Glutamatergic neuron (in vitro differentiated cells): ENCODE measurements at regions not wholly inside any gene's neighbourhood (a gene's known extent, or its start where the extent isn't known, plus 50 kb on each side); places are given as distances from the start of the nearest gene placed in this dataset.
"Not testable (repeated sequence)": the region's sequence is repeated elsewhere in the genome, so short reads cannot be mapped to it uniquely, and the experiment has no call there.

Experiments
- DNase-seq: peaks from one replicate; pipeline ENCODE4 v3.0.0; 2022
- H3K27ac Mint-ChIP-seq: one replicate; pipeline ENCODE4 v1.8.0; 2020; ENCODE audit warnings: mild to moderate bottlenecking, mixed read lengths, inconsistent platforms; ENCODE audit not compliant: unreplicated experiment
- H3K27me3 Mint-ChIP-seq: one replicate; pipeline ENCODE4 v1.8.0; 2020; ENCODE audit warnings: mild to moderate bottlenecking, moderate library complexity, mixed read lengths, inconsistent platforms; ENCODE audit not compliant: unreplicated experiment
- H3K36me3 Mint-ChIP-seq: one replicate; pipeline ENCODE4 v1.8.0; 2020; ENCODE audit warnings: mild to moderate bottlenecking, mixed read lengths, inconsistent platforms; ENCODE audit not compliant: unreplicated experiment
- H3K4me1 Mint-ChIP-seq: one replicate; pipeline ENCODE4 v1.8.0; 2020; ENCODE audit warnings: mild to moderate bottlenecking, low read depth, mixed read lengths, inconsistent platforms; ENCODE audit not compliant: unreplicated experiment
- H3K4me3 Mint-ChIP-seq: one replicate; pipeline ENCODE4 v1.8.0; 2020; ENCODE audit warnings: mild to moderate bottlenecking, mixed read lengths, inconsistent platforms; ENCODE audit not compliant: unreplicated experiment
- H3K9me3 Mint-ChIP-seq: one replicate; pipeline ENCODE4 v1.8.0; 2020; ENCODE audit warnings: mild to moderate bottlenecking, moderate library complexity, mixed read lengths, inconsistent platforms; ENCODE audit not compliant: unreplicated experiment
- CTCF ChIP-seq: fragments of 200-600 bp; sonication (generic); IDR thresholded peaks from one replicate; pipeline ENCODE4 v1.5.0; 2021; ENCODE audit not compliant: partially characterized antibody, unreplicated experiment

GRCh38 chr4:8723222-8723980 is 130.8 kb downstream of the CPZ start:
- DNase-seq: peak; percentile 9
- Mint-ChIP-seq H3K27me3 (peaks cover 10% of the 10 kb centered on the region), H3K4me1 (peaks cover 6% of the 10 kb centered on the region), H3K36me3 (no peaks in the 10 kb centered on the region), H3K4me3 (no peak overlapping the region), H3K9me3 (peaks cover 4% of the 10 kb centered on the region), H3K27ac (no peak overlapping the region)
- TF ChIP-seq CTCF: no peak

DNA sequence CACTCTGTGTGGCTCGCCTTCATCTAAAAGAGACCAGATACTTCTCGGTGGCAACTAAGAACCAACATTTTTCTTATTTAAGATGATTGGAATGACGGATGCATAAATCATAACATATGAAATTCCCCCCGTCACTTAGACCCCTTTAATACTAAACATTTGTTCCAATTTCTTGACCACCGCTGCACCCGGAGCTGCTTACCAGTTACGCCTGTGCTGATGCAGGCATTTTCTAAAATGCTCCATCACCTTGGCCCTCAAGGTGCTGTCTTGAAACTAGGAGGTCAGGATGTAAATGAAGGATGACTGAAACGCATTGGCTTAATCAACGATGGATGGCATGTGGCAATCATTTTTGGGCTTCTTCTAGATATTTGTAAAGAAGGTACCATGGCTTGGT is 130.0 kb downstream of the CPZ start:
- Mint-ChIP-seq H3K27ac (no peak overlapping the region), H3K36me3 (no peaks in the 10 kb centered on the region), H3K9me3 (peaks cover 2% of the 10 kb centered on the region), H3K4me1 (peaks cover 2% of the 10 kb centered on the region), H3K27me3 (peaks cover 7% of the 10 kb centered on the region), H3K4me3 (no peak overlapping the region)
- no peak for DNase-seq
- TF ChIP-seq CTCF: no peak

DNA sequence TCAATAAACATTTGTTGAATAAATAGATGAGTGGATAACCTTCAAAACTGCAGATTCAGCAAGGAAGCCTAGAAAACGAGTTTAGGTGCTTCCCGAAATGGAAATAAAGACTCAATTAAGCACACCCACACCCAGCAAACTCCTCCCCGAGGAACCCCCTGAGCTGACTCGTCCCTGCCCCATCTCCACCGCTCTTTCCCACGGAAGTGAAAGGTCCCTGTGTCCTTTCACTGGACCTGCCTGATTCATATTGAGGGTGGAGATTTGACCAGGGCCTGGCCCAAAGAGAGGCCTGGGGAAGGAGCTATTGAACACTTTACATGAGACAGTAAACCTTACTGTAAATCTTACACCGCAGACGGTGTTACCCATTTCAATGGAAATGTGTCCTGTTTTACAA is 129.1 kb downstream of the CPZ start:
- TF ChIP-seq CTCF: no peak
- no peak overlapping the region for H3K4me3 Mint-ChIP-seq
- no peak overlapping the region for H3K27ac Mint-ChIP-seq
- DNase-seq: no peak
- peaks cover 2% of the 10 kb centered on the region for H3K9me3 Mint-ChIP-seq
- peaks cover 4% of the 10 kb centered on the region for H3K27me3 Mint-ChIP-seq
- no peaks in the 10 kb centered on the region for H3K36me3 Mint-ChIP-seq
- H3K4me1 Mint-ChIP-seq: no peaks in the 10 kb centered on the region

GRCh38 chr4:8719421-8719820 is 126.9 kb downstream of the CPZ start:
- no peak for TF ChIP-seq CTCF

DNA sequence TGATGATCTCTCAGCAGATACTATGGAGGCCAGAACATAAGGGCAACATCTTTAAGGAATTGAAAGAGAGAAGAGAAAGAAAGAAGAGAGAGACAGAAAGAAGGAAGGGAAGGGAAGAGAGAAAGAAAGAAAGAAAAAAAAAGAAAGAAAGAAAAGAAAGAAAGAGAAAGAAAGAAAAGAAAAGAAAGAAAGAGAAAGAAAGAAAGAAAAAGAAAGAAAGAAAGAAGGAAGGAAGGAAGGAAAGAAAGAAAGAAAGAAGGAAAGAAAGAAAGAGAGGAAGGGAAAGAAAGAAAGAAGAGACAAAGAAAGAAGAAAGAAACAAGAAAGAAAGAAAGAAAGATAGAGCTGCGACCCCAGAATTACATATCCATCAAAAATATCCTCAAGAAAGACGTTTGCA is 124.9 kb downstream of the CPZ start:
- not testable (repeated sequence) for H3K4me1 Mint-ChIP-seq, H3K9me3 Mint-ChIP-seq, H3K4me3 Mint-ChIP-seq, H3K27ac Mint-ChIP-seq, H3K27me3 Mint-ChIP-seq, DNase-seq
- H3K36me3 Mint-ChIP-seq: peaks cover 13% of the 10 kb centered on the region

More at GRCh38 chr4:8719421-8719820, 126.9 kb downstream of the CPZ start:
- Mint-ChIP-seq H3K36me3 (no peaks in the 10 kb centered on the region), H3K4me3 (no peak overlapping the region), H3K4me1 (no peaks in the 10 kb centered on the region), H3K9me3 (peaks cover 2% of the 10 kb centered on the region), H3K27ac (no peak overlapping the region), H3K27me3 (peaks cover 3% of the 10 kb centered on the region)
- no peak for DNase-seq
